ENCODE measurements at regions not wholly inside any gene's neighbourhood (a gene's known extent, or its start where the extent isn't known, plus 50 kb on each side); places are given as distances from the start of the nearest gene placed in this dataset.

DNA sequence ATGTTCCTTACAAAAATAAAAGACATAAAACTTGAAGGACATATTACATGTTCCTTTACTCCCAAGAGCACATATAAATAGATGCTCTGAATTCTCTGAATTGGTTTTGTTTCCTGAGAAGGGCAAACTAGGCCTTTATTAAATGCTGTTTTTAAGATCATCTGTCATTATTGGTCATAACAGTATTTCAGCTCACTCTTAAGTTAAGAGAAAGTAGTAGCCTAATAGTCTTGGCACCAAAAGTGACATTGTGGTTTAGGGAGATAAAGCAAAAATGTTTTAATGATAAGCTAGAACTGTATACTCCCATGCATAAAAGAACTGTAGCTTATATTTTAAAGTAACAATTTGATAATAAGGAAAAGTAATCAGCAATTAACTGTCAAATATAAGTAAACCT lies 361.1 kb upstream of the PTCHD4 start:
- H3K4me3 ChIP-seq (replicated peaks; ENCODE audit: low read depth, low read length): no peak overlapping the region
- TF ChIP-seq, protein P1, sequence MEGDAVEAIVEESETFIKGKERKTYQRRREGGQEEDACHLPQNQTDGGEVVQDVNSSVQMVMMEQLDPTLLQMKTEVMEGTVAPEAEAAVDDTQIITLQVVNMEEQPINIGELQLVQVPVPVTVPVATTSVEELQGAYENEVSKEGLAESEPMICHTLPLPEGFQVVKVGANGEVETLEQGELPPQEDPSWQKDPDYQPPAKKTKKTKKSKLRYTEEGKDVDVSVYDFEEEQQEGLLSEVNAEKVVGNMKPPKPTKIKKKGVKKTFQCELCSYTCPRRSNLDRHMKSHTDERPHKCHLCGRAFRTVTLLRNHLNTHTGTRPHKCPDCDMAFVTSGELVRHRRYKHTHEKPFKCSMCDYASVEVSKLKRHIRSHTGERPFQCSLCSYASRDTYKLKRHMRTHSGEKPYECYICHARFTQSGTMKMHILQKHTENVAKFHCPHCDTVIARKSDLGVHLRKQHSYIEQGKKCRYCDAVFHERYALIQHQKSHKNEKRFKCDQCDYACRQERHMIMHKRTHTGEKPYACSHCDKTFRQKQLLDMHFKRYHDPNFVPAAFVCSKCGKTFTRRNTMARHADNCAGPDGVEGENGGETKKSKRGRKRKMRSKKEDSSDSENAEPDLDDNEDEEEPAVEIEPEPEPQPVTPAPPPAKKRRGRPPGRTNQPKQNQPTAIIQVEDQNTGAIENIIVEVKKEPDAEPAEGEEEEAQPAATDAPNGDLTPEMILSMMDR (IDR thresholded peaks at IDR 0.05; ENCODE audit: low read depth, low read length, missing control alignments): no peak
- DNase-seq (ENCODE audit: extremely low read depth, low read depth): no peak

DNA sequence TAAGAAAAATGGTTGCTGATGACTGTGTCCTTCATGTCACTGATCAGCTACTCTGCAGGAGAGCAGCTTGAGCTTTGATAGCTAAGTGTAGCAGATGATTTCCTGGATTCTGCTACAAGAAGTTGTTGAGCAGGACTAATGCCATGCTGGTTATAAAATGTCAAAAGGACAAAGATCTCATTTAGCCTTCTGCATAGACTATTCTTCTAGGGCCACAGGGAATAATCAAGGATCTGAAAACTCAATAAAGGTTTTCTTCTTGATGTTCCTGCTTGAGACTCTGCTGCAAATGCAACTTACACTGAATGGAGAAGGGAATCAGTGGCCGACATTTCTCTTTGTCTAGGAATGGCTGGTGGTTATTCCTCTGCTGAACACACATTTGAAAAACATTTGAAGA lies 360.3 kb upstream of the PTCHD4 start:
- H3K4me3 ChIP-seq (replicated peaks; ENCODE audit: low read depth, low read length): no peak overlapping the region
- DNase-seq (ENCODE audit: extremely low read depth, low read depth): no peak
- TF ChIP-seq, protein P1 (IDR thresholded peaks at IDR 0.05; ENCODE audit: low read depth, low read length, missing control alignments): no peak

DNA sequence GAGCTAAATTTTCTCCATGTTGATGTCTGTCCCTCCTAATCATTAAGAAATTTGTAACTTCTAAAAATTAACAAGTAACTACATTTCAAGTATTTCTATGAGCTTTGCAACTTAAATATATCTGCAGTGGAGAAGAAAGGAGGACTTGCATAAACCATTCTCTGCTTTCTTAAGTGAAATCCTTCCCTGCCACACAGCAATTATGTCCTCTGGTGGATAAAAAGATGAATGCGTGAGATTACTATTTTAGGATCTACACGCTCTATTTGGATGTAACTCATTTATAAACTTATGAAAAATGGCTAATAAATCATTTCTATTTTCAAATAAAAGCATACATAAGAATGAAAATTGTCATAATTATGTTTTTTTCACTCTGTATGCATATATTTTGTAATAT lies 338.0 kb upstream of the PTCHD4 start:
- TF ChIP-seq, protein P1 (IDR thresholded peaks at IDR 0.05; ENCODE audit: low read depth, low read length, missing control alignments): no peak
- no peak for DNase-seq (ENCODE audit: extremely low read depth, low read depth)
- H3K4me3 ChIP-seq (replicated peaks; ENCODE audit: low read depth, low read length): no peak overlapping the region

- H3K4me3 ChIP-seq (replicated peaks; ENCODE audit: low read depth, low read length): no peak overlapping the region
- TF ChIP-seq, protein P1 (IDR thresholded peaks at IDR 0.05; ENCODE audit: low read depth, low read length, missing control alignments): no peak
- DNase-seq (ENCODE audit: extremely low read depth, low read depth): no peak
Measured at GRCh38 chr6:48447251-48447650, 336.3 kb upstream of the PTCHD4 start.

- TF ChIP-seq, protein P1 (IDR thresholded peaks at IDR 0.05; ENCODE audit: low read depth, low read length, missing control alignments): no peak
- no peak for DNase-seq (ENCODE audit: extremely low read depth, low read depth)
- H3K4me3 ChIP-seq (replicated peaks; ENCODE audit: low read depth, low read length): no peak overlapping the region
Measured at GRCh38 chr6:48429610-48430009, 318.6 kb upstream of the PTCHD4 start.

DNA sequence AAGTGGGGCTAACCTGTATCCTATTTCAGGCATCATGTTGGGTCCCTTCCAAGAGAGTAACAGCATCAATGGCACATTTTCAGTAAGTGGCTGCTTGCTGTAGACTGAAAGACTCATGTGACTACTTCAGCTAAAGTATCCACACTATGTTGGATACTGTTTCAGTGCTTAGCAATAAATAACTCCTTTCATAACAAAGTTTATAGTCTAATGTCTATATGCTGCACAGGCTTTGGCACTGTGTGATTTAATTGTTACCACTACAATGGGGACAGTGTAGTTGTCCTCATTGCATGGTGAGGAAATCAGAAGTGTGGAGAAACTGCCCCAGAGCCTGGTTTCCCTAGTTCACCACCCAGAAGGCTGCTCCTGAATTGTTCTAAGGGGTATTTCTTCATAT lies 318.0 kb upstream of the PTCHD4 start:
- H3K4me3 ChIP-seq (replicated peaks; ENCODE audit: low read depth, low read length): no peak overlapping the region
- TF ChIP-seq, protein P1 (IDR thresholded peaks at IDR 0.05; ENCODE audit: low read depth, low read length, missing control alignments): no peak
- peak; percentile 14 for DNase-seq (ENCODE audit: extremely low read depth, low read depth)

- no peak overlapping the region for H3K4me3 ChIP-seq (replicated peaks; ENCODE audit: low read depth, low read length)
- peak; percentile 46 for DNase-seq (ENCODE audit: extremely low read depth, low read depth)
- TF ChIP-seq, protein P1 (IDR thresholded peaks at IDR 0.05; ENCODE audit: low read depth, low read length, missing control alignments): no peak
Measured at GRCh38 chr6:48426636-48427035, 315.6 kb upstream of the PTCHD4 start.
